Tibial nerve (tissue), 4 donors: ENCODE measurements at regions not wholly inside any gene's neighbourhood (a gene's known extent, or its start where the extent isn't known, plus 50 kb on each side); places are given as distances from the start of the nearest gene placed in this dataset.

Experiments used
- EP300 ChIP-seq, 2 donors: sonication (generic); formaldehyde crosslinking; IDR thresholded peaks; one replicate each; pipeline ENCODE4 v1.6.1; 2017; ENCODE audit warnings: antibody characterized with exemption in 2 of 2, mild to moderate bottlenecking in 1 of 2
- TF ChIP-seq, protein P1 (sequence below), 5 experiments: fragments of 200-600 bp in 3 of 5; fragments of 450-650 bp in 2 of 5; sonication (generic) in 3 of 5; IDR thresholded peaks; one replicate each; pipeline ENCODE4 v1.5.1; 2016 to 2019; ENCODE audit warnings: antibody characterized with exemption in 5 of 5, mild to moderate bottlenecking in 3 of 5, moderate library complexity in 2 of 5

DNA sequence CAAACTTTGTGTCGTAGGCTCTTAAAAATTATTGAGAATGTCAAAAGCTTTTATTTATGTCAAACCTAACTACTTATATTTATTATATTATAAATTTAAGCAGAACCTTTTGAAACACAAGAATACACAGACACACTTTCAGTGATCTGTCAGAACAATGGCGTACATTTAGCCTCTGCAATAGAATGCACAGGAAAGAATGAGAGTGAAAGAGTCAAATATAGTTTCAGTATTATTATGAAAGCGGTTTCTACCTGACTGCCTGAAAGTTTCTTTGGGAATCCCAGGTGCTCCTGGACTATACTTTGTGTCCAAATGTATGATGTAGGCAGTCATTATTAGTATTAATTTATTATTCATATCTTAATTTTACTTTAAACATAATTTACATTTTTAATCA, 872.0 kb upstream of the AGA start:
- TF ChIP-seq, protein P1, sequence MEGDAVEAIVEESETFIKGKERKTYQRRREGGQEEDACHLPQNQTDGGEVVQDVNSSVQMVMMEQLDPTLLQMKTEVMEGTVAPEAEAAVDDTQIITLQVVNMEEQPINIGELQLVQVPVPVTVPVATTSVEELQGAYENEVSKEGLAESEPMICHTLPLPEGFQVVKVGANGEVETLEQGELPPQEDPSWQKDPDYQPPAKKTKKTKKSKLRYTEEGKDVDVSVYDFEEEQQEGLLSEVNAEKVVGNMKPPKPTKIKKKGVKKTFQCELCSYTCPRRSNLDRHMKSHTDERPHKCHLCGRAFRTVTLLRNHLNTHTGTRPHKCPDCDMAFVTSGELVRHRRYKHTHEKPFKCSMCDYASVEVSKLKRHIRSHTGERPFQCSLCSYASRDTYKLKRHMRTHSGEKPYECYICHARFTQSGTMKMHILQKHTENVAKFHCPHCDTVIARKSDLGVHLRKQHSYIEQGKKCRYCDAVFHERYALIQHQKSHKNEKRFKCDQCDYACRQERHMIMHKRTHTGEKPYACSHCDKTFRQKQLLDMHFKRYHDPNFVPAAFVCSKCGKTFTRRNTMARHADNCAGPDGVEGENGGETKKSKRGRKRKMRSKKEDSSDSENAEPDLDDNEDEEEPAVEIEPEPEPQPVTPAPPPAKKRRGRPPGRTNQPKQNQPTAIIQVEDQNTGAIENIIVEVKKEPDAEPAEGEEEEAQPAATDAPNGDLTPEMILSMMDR (IDR thresholded peaks at IDR 0.05), result no peak
- no peak for TF ChIP-seq EP300 (IDR thresholded peaks at IDR 0.05)
